NCI-H345 treated with DMSO at 0.1 percent for 48 hours (cell line): ENCODE measurements at regions not wholly inside any gene's neighbourhood (a gene's known extent, or its start where the extent isn't known, plus 50 kb on each side); places are given as distances from the start of the nearest gene placed in this dataset.
"Not testable (repeated sequence)": the region's sequence is repeated elsewhere in the genome, so short reads cannot be mapped to it uniquely, and the experiment has no call there.

Experiments
- DNase-seq: peaks from one replicate; lab custom pipeline; 2025; ENCODE audit not compliant: unreplicated experiment; lab: John Stamatoyannopoulos, UW

DNA sequence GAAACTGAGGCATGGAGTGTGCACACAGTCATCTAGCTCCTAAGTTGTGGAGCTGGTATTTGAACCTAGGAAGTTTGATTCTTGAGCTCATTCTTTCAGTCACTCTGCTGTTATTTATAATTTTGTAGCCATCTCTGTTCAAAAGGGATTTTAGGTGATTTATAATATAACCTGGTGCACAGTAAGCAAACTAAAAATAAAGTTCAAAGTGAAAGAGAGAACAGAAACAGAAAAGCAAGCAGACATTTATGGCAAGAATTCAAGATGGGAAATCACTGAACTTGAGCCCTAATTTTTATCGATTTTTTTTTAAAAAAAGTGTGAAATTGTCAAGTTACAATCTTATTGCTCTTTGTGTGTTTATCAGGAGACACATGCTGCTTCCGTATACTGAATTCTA is 71.4 kb upstream of the SLC7A14 start:
- DNase-seq: no peak

DNA sequence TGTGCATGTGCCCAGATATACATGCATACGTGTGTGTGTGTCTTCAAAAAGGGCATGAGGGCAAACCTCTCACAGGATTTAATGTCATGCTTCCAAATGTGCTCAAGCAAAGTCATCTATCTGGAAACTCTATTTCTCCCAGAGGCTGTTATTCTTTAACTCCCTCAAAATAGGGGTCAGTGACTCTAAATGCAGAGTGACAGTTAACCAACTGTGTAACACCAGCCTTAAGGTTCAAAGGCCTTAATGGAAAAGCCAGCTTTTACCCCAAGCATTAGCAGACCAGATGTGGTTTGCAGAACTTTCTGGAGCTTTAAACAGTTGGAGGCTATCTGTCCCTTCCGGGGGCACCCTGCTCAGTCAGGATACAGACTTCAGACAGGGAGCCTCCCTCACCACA is 70.4 kb upstream of the SLC7A14 start:
- no peak for DNase-seq

DNA sequence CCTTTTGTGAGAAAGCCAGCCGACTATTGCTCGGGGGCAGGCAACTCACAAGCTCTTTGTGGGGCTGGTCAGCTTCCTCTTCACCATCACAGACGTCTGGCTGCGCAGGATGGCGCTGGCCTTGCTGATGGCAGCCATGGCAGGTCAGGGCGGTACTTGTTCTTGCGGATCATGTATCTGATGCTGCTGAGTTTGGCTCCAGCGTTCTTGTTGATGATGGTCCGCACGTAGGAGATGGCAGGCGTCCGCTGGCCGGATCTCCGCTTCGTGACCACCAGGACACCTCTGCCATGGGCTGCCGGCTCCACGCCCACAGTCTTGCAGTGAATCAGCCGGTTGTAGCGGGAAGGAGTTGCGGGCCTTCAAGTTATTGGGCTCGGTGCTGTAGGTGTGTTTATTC is 67.9 kb upstream of the SLC7A14 start:
- DNase-seq: no peak

DNA sequence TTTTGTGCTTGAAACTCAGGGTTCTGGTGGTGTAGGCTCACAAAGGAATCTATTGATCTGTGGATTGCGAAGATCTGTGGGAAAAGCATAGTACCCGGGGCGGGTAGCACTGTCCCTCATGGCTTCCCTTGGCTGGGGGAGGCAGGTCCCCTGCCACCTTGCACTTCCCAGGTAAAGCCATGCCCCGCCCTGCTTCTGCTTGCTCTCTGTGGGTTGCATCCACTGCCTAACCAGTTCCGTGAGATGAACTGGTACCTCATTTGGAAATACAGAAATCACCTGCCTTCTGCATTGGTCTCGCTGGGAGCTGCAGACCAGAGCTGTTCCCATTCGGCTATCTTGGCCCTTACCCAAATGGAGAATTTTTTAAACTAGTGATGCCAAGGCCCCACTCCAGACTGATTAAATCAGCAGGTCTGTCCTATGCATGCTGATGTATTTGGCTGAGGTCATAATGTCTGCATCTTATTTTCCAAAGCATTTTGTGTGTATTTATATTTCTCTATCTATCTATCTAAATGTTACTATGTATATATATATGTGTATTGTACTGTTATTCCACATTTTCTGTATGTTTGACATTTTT is 65.5 kb upstream of the SLC7A14 start:
- no peak for DNase-seq

DNA sequence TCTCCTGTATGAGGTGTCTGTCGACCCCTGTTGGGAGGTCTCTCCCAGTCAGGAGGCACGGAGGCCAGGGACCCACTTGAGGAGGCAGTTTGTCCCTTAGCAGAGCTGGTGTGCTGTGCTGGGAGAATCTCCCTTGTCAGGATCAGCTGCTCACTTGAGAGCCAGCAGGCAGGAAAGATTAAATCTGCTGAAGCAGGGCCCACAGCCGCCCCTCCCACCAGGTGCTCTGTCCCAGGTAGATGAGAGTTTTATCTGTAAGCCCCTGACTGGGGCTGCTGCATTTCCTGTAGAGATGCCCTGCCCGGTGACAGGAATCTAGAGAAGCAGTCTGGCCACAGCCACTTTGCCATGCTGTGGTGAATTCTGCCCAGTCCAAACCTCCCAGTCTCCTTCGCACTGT is 64.7 kb upstream of the SLC7A14 start:
- not testable (repeated sequence) for DNase-seq

DNA sequence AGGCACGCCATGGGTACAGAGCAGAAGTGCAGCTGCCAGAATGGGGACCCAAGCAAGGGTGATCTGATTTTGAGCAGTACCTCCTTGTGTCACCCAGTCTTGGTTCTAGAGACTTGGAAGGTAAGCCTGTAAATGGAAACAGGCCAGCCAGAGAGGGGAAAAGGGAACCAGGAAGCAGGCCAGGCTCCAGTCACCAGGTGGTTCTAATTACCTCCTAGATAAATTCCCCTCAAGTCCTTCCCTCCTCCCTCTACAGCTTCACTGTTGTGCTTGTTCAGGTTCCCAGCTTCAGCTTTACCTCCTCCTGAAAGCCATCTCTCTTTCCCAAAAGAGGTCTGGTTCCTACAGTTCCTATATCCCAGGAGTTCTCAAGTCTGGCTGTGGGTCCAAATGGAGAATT is 58.8 kb upstream of the SLC7A14 start:
- DNase-seq: no peak

DNA sequence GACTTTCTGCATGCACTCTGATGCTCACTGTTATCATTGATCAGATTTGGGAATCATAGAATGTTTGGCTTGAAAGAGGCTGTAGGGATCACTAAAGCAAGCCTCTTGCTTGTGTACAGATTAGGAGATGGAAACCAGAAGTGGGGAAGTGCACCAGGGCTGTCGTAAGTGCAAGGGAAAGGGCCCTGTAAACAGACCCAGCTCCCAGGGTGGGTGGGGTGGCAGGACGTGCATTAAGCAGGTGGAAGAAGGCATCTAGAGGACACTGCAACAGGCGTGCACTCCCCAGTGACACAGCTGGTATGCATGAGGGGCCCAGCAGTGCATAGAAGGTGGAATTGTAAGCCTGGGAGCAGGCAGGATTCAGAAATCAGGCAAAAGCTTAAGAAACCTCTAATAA is 58.0 kb upstream of the SLC7A14 start:
- no peak for DNase-seq

DNA sequence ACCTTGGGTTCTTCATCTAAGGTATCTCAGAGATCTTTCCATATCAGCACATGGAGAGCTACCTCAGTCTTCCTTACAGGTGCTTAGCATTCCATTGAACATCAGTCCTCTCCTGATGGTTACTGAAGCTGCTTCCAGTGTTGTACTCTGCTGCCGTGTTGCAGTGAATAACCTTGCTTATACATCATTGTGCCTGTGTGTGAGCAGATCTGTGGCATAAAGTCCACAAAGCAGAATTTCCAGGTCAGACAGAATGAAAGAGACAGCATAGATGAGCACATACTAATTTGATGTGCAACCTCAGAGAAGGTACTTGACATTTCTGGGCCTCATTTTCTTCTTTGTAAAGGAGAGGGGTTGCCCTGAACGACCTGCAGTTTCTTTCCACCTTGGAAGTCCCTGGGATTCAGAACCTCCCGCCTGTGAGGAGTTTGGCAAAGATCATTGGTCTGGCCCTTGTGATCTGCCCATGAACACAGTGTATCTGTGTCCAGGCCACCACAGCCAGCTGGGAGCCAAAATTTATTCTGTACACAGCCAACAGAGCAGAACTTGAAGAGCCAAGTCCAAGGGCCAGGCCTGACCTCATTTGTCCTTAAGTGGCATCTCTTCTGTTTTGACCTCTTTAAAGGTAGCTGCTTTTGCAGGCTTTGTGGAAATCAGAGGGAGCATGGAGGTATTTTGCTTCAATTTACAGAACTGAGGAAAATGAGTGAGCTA is 57.2 kb upstream of the SLC7A14 start:
- DNase-seq: no peak

DNA sequence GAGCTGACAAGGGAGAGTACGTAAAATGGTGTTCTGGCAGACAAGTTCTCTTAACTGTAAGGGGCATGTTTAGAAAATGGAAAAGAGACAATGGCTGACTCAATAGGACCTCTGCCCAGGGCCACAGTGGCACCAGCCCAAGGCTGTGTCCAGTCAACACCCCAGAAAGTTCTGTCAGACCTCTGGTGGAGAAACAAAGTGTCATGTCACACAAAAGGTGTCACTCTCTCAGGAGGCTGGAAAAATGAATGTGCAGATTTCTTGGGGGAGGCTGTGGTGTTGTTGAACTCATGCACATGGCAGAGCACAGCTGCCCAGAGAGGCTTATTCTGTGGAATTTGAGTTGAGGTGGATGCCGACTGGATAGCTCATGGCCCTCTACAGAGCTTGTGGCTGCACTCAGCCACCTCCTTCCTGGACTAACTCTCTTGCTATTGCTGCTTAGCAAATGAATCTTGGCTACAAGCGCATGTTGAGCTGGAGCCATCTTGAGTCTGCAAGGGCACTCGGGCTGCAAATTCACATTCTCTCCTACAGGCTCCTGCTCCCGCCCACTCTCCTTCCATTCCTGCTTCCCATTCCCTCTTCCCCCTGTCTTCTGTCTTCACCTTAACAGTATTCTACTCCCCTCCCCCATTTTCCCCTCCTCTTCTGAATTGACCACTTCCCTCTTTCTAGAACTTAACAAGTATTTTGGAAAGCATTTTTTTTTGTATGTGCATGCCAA is 55.8 kb upstream of the SLC7A14 start:
- DNase-seq: no peak

DNA sequence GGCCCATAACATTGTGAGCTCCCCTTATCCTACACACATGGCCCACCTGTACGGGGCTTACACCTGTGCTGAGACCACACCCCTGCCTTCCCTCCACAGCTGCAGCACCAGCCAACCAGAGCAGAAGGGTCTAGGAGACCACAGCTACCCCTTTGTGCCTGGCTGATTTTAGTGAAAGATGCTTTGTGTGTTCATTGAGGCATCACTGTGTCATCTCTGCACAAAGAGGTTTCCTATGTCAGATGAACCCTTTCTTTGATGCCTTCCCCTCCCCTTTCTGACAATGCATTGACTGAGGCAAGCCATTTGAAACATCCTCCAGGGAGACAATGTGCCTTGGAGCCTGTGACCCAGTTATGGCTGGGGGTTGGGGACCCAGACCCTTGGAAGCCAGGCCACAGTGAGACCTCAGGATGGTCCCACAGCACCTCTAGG is 54.9 kb upstream of the SLC7A14 start:
- no peak for DNase-seq

DNA sequence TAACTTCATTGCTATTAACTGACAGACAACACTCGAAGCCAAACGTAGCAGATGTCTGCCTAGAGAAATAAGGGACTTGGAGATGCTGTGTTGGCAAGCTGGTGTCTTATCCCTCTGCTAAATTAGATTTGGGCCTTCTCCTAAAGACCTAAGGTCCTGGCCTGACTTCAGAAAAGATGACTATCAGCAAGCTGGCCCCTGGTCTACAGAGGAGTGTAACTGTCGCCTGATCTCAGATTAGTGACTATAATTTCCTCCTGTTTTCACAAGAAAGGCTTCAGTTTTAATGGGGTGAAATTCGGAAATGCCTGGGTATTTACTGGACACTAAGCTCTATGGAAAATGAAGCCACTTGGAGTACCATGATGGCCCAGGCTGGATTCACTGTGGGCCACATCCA is 53.1 kb upstream of the SLC7A14 start:
- DNase-seq: no peak

DNA sequence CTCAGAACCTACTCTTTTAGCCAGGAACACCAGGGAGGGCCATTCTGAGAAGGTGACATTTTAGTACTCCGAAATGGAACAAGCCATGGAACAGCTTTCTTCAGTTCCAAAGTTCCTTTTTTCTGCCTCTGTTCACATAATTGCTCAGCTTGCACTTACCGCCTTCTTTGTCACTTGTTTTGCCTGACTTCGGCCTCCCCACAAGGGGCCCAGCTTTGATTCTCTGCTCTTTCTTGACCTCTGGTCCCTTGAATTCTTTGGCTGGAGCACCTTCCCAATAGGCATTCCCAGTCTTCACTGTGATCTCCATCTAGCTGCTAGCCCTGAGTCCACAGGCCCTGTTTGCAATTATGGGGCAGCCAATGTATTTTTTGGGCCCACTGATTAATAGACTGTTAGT is 51.4 kb upstream of the SLC7A14 start:
- no peak for DNase-seq

DNA sequence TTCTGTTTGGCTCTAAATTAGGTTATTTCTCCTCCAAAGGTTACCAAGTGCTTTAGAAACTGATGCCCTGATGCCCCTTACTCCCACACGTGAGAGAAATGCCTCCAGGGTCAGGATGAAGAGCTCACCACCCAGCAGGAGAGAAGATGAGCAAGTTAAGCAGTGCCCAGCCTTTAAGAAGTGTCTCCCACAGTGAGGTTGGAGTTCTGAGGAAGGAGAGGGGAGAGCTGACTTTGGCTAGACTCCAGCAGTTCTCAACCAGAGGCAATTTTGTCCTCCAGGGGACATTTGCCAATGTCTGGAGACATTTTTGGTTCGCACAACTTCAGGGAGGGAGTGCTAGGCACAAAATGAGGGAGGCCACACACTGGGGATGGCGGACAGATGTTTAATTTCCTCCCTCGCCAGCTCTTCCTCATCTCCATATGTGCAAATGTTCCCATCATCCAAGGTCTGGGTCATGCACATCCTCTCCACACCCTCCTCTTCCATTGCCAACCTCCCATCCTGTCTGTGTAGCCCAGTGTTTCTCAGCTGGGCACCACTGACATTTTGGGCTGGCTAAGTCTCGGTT is 50.6 kb upstream of the SLC7A14 start:
- DNase-seq: no peak
